Stimulated activated memory B cell treated with anti-CD40 and anti-IgM and Interleukin-4, amounts not matched to agents 10 μg/mL and 1 μg/mL and 100 μg/mL, for 72 hours (primary cell): ENCODE measurements at regions not wholly inside any gene's neighbourhood (a gene's known extent, or its start where the extent isn't known, plus 50 kb on each side); places are given as distances from the start of the nearest gene placed in this dataset.
"Not testable (repeated sequence)": the region's sequence is repeated elsewhere in the genome, so short reads cannot be mapped to it uniquely, and the experiment has no call there.

ENCODE experiments used
- ATAC-seq: fragments of 150-1000 bp; cut with Tn5 transposase; 2 replicates; pipeline ENCODE4 v1.10.0; 2021
- H3K27ac Mint-ChIP-seq: one replicate; pipeline ENCODE4 v1.8.0; 2022; ENCODE audit warnings: mild to moderate bottlenecking, mixed read lengths
- H3K27me3 Mint-ChIP-seq: one replicate; pipeline ENCODE4 v1.8.0; 2022; ENCODE audit warnings: mixed read lengths
- H3K36me3 Mint-ChIP-seq: one replicate; pipeline ENCODE4 v1.8.0; 2022; ENCODE audit warnings: mixed read lengths
- H3K4me1 Mint-ChIP-seq: one replicate; pipeline ENCODE4 v1.8.0; 2022; ENCODE audit warnings: mixed read lengths
- H3K4me3 Mint-ChIP-seq: one replicate; pipeline ENCODE4 v1.8.0; 2022; ENCODE audit warnings: mild to moderate bottlenecking, moderate library complexity, mixed read lengths
- H3K9me3 Mint-ChIP-seq: one replicate; pipeline ENCODE4 v1.8.0; 2022; ENCODE audit warnings: mixed read lengths

DNA sequence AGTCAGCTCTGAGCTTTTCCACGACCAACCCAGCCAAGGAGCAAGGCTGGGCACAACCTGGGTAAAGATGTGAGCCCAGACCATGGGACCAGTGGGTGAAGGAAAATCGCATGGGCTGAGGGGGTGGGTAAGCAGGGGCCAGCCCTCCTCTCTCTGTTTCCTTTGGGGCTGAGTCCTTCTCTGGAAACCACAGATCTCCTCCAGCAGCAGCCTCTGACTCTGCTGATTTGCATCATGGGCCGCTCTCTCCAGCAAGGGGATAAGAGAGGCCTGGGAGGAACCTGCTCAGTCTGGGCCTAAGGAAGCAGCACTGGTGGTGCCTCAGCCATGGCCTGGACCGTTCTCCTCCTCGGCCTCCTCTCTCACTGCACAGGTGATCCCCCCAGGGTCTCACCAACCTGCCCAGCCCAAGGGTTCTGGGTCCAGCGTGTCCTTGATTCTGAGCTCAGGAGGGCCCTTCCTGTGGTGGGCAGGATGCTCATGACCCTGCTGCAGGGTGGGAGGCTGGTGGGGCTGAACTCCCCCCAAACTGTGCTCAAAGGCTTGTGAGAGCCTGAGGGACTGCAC is 67.8 kb downstream of the GGTLC2 start:
- ATAC-seq, result no peak

DNA sequence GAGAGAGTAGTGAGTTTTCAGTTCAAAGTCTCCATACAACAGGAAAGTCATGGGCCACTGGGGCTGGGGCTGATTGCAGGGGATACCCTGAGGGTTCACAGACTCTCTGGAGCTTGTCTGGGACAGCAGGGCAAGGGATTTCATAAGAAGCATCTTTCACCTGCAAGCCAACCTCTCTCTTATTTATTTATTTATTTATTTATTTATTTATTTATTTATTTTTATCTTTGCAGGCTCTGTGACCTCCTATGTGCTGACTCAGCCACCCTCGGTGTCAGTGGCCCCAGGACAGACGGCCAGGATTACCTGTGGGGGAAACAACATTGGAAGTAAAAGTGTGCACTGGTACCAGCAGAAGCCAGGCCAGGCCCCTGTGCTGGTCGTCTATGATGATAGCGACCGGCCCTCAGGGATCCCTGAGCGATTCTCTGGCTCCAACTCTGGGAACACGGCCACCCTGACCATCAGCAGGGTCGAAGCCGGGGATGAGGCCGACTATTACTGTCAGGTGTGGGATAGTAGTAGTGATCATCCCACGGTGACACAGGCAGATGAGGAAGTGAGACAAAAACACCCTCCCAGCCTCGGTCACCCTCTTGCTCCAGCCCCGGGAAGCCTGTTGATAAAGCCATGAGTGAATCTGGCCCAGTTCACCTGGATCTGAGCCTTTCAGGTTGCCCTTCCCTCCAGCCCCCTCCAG is 68.4 kb downstream of the GGTLC2 start:
- H3K9me3 Mint-ChIP-seq, result no peaks in the 10 kb centered on the region
- H3K27ac Mint-ChIP-seq, result peak overlapping the region; percentile 30
- no peaks in the 10 kb centered on the region for H3K27me3 Mint-ChIP-seq
- ATAC-seq, result peak; percentile 63
- peak overlapping the region; percentile 14 for H3K4me3 Mint-ChIP-seq
- H3K4me1 Mint-ChIP-seq, result peaks cover 55% of the 10 kb centered on the region
- no peaks in the 10 kb centered on the region for H3K36me3 Mint-ChIP-seq

More for the DNA sequence above, 67.8 kb downstream of the GGTLC2 start:
- no peak overlapping the region for H3K4me3 Mint-ChIP-seq
- no peaks in the 10 kb centered on the region for H3K36me3 Mint-ChIP-seq
- peak overlapping the region; percentile 30 for H3K27ac Mint-ChIP-seq
- H3K4me1 Mint-ChIP-seq, result peaks cover 51% of the 10 kb centered on the region
- no peaks in the 10 kb centered on the region for H3K9me3 Mint-ChIP-seq
- H3K27me3 Mint-ChIP-seq, result no peaks in the 10 kb centered on the region

DNA sequence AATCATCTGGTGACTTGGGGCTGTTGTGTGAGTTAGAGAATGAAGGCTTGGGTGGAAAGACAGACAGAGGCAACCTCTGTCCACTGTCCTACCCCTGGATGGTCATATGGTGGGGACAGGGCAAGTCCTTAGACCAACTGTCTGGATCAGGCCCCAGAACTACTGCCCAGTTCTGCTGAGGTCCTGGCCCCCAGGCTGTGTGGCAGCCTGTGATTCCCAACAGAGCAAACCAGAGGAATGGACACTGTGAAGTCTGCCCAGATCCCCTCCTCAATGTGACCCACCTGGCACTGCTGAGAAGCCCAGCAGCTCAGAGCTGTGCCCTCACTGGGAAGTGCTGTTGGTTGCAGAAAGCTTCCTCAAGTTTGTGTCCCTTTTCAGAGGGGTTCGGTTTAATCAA is 69.0 kb downstream of the GGTLC2 start:
- H3K4me3 Mint-ChIP-seq, result no peak overlapping the region
- H3K4me1 Mint-ChIP-seq, result peaks cover 57% of the 10 kb centered on the region
- ATAC-seq, result no peak
- H3K36me3 Mint-ChIP-seq, result no peaks in the 10 kb centered on the region
- no peak overlapping the region for H3K27ac Mint-ChIP-seq
- H3K9me3 Mint-ChIP-seq, result no peaks in the 10 kb centered on the region
- H3K27me3 Mint-ChIP-seq, result no peaks in the 10 kb centered on the region

DNA sequence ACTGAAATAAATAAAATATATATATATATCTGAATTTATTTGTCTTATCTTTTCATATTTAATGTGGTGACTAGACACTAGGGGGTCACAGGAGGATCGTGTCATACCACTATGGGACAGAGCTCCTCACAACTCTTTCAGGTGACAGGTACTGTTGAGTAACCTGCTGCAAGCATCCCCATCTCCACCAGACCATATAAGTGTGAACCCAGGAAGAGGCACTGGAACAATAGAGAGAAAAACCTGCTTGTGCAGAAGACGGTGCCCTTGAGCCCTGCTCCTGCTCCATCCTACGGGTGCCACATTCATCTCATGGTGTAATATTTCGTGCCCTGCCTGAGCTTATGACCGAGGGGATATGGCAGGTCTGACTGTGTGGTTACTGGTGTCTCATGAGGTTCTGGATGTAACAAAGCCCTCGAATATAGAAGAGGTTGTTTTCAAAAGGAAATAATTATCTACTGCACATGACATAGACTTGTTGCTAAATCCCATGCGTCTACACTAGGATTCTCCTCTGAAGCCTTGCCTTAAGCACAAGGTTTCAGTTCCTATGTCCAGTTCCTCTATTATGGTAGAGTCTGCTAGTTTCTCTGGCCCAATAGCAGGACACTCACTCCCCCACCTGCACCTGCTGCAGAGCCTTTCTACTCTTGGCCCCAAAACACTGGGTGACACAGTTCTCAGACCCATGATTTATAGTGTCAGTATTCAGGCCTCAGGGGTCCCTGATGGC is 70.4 kb downstream of the GGTLC2 start:
- Mint-ChIP-seq H3K27me3 (no peaks in the 10 kb centered on the region), H3K9me3 (no peaks in the 10 kb centered on the region), H3K36me3 (no peaks in the 10 kb centered on the region), H3K4me3 (no peak overlapping the region), H3K27ac (no peak overlapping the region), H3K4me1 (peaks cover 63% of the 10 kb centered on the region)
- ATAC-seq, result peak; percentile 94

DNA sequence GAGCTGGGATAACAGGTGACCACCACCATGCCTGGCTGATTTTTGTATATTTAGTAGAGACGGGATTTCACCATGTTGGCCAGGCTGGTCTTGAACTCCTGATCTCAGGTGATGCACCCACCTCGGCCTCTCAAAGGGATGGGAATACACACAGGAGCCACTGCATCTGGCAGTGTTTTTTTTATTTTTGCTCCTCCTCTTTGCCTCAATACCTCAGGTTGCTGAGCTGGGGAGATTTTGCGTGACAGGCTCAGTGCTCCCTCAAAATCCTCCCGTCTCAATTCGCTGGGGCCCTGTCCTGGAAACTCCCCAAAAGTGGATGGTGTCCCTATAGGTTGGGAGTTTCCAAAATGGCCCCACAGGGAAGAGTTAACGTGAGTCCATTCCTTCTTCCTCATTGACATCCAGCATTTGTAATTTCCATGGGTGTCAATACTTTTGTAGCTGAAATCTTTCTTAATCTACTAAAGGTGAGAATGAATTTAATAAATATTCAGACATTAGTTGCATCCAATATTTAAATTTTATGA is 71.8 kb downstream of the GGTLC2 start:
- H3K27me3 Mint-ChIP-seq, result no peaks in the 10 kb centered on the region
- H3K27ac Mint-ChIP-seq, result no peak overlapping the region
- H3K4me1 Mint-ChIP-seq, result peaks cover 73% of the 10 kb centered on the region
- H3K9me3 Mint-ChIP-seq, result no peaks in the 10 kb centered on the region
- H3K36me3 Mint-ChIP-seq, result no peaks in the 10 kb centered on the region
- H3K4me3 Mint-ChIP-seq, result no peak overlapping the region
- no peak for ATAC-seq

DNA sequence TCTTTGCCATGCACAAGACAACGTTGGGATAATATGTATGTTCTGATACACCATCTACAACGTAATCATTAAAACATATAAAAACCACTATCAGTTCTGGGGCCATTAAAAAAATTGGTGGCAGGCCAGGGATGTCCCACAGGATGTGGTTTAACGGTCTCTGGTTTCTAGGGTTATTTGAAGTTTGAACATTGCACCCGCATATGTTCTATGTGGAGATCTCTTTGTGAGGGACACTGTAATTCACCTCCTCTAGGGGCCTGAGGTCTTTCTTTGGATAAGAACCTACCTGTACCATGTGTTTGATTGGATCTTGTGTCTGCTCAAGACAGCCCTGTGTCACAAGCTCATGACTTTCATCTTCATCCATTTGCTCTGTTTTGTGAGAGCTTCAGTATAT is 73.2 kb downstream of the GGTLC2 start:
- Mint-ChIP-seq H3K4me1 (peaks cover 73% of the 10 kb centered on the region), H3K9me3 (no peaks in the 10 kb centered on the region), H3K36me3 (no peaks in the 10 kb centered on the region), H3K27me3 (no peaks in the 10 kb centered on the region), H3K4me3 (no peak overlapping the region), H3K27ac (no peak overlapping the region)
- no peak for ATAC-seq

DNA sequence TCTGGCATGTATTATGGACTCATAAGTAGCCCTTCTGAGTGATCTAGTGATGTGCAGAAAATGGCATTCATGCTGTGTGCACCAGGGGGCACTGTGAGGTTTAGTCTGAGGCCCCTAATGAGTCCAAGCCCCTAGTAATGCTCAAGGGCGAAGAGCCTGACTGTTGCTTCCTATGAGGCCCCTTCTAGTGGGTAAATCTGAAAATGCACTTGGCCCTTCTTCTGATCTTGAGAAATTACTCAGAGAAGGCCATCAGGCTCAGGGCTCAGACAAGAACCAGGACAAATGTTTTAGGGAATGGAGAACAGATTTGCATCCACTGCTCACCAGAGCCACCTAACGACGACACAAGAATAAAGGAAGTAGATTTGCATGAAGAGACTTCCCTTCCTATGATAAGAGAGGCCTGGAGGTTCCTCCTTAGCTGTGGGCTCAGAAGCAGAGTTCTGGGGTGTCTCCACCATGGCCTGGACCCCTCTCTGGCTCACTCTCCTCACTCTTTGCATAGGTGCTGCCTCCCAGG is 75.8 kb downstream of the GGTLC2 start:
- Mint-ChIP-seq H3K4me3 (peak overlapping the region; percentile 64), H3K4me1 (peaks cover 56% of the 10 kb centered on the region), H3K9me3 (no peaks in the 10 kb centered on the region), H3K36me3 (no peaks in the 10 kb centered on the region), H3K27ac (peak overlapping the region; percentile 86), H3K27me3 (no peaks in the 10 kb centered on the region)
- peak; percentile 85 for ATAC-seq

DNA sequence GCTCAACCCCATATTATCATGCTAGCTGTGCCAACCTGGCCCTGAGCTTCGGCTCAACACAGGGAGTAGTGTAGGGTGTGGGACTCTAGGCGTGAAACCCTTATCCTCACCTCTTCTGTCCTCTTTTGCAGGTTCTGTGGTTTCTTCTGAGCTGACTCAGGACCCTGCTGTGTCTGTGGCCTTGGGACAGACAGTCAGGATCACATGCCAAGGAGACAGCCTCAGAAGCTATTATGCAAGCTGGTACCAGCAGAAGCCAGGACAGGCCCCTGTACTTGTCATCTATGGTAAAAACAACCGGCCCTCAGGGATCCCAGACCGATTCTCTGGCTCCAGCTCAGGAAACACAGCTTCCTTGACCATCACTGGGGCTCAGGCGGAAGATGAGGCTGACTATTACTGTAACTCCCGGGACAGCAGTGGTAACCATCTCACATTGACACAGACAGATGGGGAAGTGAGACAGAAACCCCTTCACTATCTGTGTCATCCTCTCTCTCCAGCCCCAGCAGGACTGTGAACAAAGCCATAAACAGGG is 76.4 kb downstream of the GGTLC2 start:
- peak overlapping the region; percentile 86 for H3K27ac Mint-ChIP-seq
- peaks cover 53% of the 10 kb centered on the region for H3K4me1 Mint-ChIP-seq
- peak overlapping the region; percentile 64 for H3K4me3 Mint-ChIP-seq
- H3K27me3 Mint-ChIP-seq, result no peaks in the 10 kb centered on the region
- ATAC-seq, result peak; percentile 95
- H3K9me3 Mint-ChIP-seq, result no peaks in the 10 kb centered on the region
- no peaks in the 10 kb centered on the region for H3K36me3 Mint-ChIP-seq

DNA sequence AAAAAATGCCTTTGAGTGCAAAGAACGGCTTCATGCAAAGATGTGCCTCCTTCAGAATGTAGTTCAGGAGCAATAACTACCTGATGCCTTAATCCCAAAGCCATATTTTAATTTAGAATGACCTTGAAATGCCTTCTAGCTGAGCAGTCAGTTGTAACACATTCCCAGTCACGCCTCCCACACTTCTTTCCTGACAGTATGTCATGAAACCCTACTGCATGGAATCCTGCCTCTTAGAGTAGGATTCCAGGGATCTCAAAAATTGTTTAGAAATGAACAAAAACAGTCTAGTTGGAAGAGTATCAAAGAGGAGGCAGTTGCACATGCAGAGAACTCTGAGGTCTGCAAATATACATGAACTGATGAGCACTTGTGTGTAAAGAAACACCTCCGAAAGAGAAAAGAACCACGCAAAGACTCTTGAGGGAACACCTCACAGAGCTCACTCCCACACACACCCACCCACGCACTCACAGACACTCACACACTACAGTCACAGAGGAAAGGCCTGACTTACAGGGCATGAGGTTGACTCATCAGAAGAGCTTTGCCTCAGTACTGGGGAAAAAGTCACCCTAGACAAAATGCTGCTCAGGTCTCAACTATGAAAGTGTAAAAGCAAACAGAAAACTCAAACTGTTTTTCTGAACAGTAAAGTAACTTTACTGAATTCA is 77.4 kb downstream of the GGTLC2 start:
- peak; percentile 74 for ATAC-seq
- Mint-ChIP-seq H3K4me1 (peaks cover 57% of the 10 kb centered on the region), H3K27ac (peak overlapping the region; percentile 86), H3K27me3 (no peaks in the 10 kb centered on the region), H3K9me3 (no peaks in the 10 kb centered on the region), H3K4me3 (no peak overlapping the region), H3K36me3 (no peaks in the 10 kb centered on the region)

DNA sequence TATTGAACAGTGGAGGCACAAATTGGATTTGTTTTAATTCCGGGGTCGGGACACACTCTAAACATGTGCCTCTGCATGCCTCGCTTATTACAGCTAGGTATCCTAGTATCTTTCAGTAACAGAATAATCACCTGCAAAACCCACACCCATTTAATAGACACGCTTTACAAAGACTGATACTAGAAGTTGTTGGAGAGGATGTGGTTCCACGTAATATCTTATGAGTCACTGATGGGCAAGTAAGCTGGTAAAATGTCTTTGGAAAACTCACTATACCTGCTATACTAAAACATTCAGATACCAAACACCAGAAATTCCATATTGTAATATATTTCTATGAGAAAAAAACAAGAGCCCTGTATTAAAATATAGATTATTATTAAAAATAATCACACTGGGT is 84.0 kb downstream of the GGTLC2 start:
- Mint-ChIP-seq H3K27me3 (peaks cover 15% of the 10 kb centered on the region), H3K4me1 (peaks cover 11% of the 10 kb centered on the region)

DNA sequence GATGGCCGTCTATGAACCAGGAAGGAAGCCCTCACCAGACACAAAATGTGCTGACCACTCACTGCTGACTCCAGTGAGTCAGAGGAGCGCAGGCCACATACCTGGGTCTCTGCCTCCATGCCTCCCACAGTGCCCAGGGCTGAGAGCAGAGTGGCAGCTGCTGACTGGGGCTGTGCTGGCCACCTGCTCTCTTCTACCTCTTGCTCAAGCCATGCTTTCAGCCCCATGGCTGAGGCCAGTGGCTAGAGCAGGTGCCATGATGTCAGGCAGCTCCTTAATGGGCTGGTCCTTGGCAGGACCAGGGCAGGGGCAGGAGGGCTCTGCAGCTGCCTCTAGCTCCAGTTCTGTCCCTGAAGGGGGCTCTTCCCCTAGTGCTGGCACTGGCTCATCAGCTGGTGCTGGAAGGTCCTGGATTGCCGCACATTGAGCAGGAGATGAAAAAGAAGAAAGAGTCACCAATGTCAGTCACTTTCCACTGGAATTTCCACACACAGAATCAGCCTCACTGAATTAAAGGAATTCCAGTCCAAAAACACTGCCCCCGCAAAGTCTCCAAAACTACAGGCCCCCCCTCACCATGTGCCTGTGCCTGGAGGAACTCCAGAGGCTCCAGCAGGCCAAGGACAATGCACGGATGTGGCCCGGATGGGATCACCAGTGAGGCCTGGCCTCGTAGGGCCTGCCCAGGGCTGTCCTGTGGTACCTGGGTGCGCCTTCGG is 86.4 kb downstream of the GGTLC2 start:
- H3K9me3 Mint-ChIP-seq, result peaks cover 4% of the 10 kb centered on the region
- no peaks in the 10 kb centered on the region for H3K36me3 Mint-ChIP-seq
- H3K4me1 Mint-ChIP-seq, result peaks cover 4% of the 10 kb centered on the region
- H3K27me3 Mint-ChIP-seq, result peaks cover 15% of the 10 kb centered on the region
- no peak for ATAC-seq
- H3K4me3 Mint-ChIP-seq, result no peak overlapping the region
- no peak overlapping the region for H3K27ac Mint-ChIP-seq

More for the DNA sequence above, 84.0 kb downstream of the GGTLC2 start:
- Mint-ChIP-seq H3K27ac (no peak overlapping the region), H3K36me3 (no peaks in the 10 kb centered on the region), H3K4me3 (no peak overlapping the region), H3K9me3 (peaks cover 4% of the 10 kb centered on the region)
- no peak for ATAC-seq

DNA sequence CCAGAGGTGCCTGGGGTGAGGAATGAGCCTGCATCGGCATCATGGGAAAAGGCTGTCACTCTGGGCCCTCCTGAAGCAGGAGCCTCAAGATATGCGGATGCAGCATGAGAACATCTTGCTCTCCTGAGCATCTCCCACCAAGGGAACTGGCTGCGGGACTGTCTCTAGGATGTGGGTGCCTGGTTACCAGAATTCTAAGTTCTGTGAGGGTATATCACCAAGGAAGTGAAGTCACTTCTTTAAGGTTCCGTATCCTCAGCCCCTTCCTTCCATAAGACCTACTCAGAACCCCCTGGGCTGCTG is 86.9 kb downstream of the GGTLC2 start:
- no peak for ATAC-seq
- H3K4me3 Mint-ChIP-seq, result no peak overlapping the region
- H3K27me3 Mint-ChIP-seq, result peaks cover 15% of the 10 kb centered on the region
- H3K4me1 Mint-ChIP-seq, result no peaks in the 10 kb centered on the region
- peaks cover 4% of the 10 kb centered on the region for H3K9me3 Mint-ChIP-seq
- H3K27ac Mint-ChIP-seq, result no peak overlapping the region
- no peaks in the 10 kb centered on the region for H3K36me3 Mint-ChIP-seq

DNA sequence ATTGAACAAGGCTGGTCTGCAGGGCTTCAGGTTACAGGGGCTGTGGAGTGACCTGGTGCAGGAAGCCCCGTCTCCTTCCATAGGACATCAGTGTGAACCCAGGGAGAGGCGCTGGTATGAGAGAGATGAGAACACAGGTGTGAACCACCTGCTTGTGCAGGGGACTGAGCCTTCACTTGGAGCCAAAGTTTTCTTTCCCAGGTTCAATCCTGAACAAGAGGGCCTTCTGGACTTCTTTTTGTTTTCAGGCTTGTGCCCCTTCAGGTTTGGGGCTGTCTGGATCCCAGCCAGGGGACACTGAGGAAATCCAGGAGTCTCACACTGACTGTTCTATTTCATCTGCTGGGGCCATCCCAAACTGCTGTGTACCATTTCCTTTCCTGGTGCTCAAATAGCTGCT is 88.6 kb downstream of the GGTLC2 start:
- not testable (repeated sequence) for H3K4me1 Mint-ChIP-seq, H3K36me3 Mint-ChIP-seq, H3K4me3 Mint-ChIP-seq, ATAC-seq, H3K9me3 Mint-ChIP-seq, H3K27ac Mint-ChIP-seq
- peaks cover 15% of the 10 kb centered on the region for H3K27me3 Mint-ChIP-seq

DNA sequence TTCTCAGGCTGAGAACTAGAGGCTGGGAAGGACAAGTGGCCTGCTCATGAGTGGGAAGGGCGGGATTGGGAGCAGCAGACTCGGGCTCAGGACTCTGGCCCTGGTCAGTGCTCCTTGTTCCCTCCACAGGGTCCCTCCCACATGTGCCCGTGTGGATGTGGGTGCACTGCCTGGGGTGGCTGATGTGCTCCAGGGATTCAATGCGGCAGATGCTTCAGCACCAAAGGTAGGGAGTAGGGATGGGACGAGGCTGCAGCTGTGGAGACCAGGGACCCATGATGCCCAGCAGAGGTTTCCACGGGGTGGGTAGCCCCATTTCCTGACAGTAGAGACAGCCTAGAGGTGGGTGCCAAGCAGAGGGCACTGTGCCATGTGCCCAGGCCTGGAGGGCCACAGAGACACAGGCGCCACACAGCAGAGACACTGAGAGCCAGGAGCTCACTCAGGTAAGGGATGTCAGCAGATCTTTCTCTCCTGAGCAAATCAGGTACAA is 89.5 kb downstream of the GGTLC2 start:
- Mint-ChIP-seq H3K27ac (no peak overlapping the region), H3K4me1 (no peaks in the 10 kb centered on the region), H3K9me3 (no peaks in the 10 kb centered on the region), H3K27me3 (peaks cover 15% of the 10 kb centered on the region), H3K36me3 (no peaks in the 10 kb centered on the region), H3K4me3 (no peak overlapping the region)
- no peak for ATAC-seq
